ENCODE measurements at regions not wholly inside any gene's neighbourhood (a gene's known extent, or its start where the extent isn't known, plus 50 kb on each side); places are given as distances from the start of the nearest gene placed in this dataset.
"Not testable (repeated sequence)": the region's sequence is repeated elsewhere in the genome, so short reads cannot be mapped to it uniquely, and the experiment has no call there.

GRCh38 chr21:7753380-7753877 is 2768.0 kb upstream of the TPTE start:
- TF ChIP-seq POLR2A, CTCF (IDR thresholded peaks at IDR 0.05): not testable (repeated sequence)
